Stimulated activated CD4-positive, alpha-beta T cell treated with anti-CD3 and anti-CD28 coated beads, Interleukin-15, amount 100 ng/mL, for 24 hours (primary cell): ENCODE measurements at regions not wholly inside any gene's neighbourhood (a gene's known extent, or its start where the extent isn't known, plus 50 kb on each side); places are given as distances from the start of the nearest gene placed in this dataset.
"Not testable (repeated sequence)": the region's sequence is repeated elsewhere in the genome, so short reads cannot be mapped to it uniquely, and the experiment has no call there.

Experiments used
- DNase-seq: peaks from one replicate; pipeline ENCODE4 v3.0.0-alpha.2; 2020

- no peak for DNase-seq
Observed at GRCh38 chr3:177249203-177249602, 51.9 kb upstream of the TBL1XR1 start.

GRCh38 chr3:177250151-177250550 is 52.9 kb upstream of the TBL1XR1 start:
- DNase-seq = no peak

GRCh38 chr3:177251755-177252154 is 54.5 kb upstream of the TBL1XR1 start:
- DNase-seq = no peak

DNA sequence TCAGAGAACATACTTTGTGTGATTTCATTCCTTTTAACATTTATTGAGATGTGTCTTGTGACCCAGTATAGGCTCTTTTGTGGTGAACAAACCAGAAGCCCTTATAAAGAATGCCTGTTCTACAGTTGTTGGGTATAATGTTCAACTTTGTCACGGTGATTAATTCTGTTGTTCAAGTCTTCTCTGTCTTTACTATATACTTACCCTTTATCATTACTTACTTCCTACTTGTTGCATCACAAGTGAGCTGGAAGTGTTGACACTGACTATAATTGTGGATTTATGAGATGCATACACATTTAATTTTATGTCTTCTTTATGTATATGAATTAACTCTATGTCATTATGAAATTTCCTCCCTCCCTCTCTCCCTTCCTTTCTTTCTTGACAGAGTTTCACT is 59.7 kb upstream of the TBL1XR1 start:
- no peak for DNase-seq

DNA sequence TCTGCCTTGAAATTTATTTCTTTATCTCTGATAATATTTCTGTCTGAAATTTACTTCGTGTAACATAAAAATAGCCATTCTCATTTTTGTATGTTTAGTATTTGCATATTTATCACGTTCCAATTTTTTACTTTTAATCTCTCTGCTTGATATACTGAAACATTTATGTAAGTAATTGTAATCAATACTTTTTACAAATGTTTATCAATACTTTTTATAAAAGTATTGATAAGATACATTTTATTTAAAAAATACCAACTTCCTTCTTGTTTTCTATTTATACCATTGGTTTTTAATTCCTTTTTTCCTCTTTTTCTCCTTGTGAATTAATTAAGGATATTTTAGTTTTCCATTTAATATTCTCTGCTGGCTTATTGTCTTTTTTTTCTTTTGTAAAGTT is 60.3 kb upstream of the TBL1XR1 start:
- DNase-seq = no peak

- DNase-seq = no peak
Observed at GRCh38 chr3:177262396-177262795, 65.1 kb upstream of the TBL1XR1 start.

GRCh38 chr3:177263615-177264368 is 66.5 kb upstream of the TBL1XR1 start:
- no peak for DNase-seq

GRCh38 chr3:177271811-177272501 is 74.7 kb upstream of the TBL1XR1 start:
- not testable (repeated sequence) for DNase-seq

GRCh38 chr3:177278016-177278415 is 80.7 kb upstream of the TBL1XR1 start:
- no peak for DNase-seq

DNA sequence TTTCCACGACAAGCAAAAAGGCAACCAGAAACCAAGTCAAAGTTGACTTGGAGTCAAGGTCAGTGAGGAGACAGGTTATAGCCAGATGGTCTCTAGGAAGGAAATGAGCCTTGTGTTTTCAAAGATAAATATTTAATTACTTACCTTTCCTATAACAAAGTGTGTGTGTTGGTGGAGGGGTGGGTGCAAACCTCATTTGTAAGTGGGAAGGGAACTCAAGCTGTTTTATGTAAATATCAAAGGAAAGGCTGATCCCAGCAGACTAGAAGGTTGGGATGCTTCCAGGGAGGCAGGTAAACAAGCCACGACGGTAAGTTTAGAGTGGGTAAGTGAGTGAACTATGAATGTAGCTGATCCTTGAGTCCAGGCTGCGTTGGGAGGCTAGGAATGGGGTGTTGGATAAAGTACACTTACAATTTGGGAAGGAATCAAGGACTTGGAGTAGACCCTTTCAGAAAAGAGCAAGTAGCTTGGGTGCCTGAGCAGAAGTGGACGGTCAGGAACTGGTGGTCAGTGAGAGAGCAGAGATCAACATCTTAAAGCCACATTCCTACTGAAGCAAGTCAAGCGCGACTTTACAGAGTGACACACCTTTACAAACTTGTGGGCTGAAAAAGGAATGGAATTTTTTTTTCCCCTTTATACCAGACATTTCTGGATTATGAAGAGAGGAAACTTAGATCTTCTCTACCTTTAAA is 82.0 kb upstream of the TBL1XR1 start:
- DNase-seq = no peak

- peak; percentile 9 for DNase-seq
Observed at GRCh38 chr3:177281292-177282118, 84.2 kb upstream of the TBL1XR1 start.

DNA sequence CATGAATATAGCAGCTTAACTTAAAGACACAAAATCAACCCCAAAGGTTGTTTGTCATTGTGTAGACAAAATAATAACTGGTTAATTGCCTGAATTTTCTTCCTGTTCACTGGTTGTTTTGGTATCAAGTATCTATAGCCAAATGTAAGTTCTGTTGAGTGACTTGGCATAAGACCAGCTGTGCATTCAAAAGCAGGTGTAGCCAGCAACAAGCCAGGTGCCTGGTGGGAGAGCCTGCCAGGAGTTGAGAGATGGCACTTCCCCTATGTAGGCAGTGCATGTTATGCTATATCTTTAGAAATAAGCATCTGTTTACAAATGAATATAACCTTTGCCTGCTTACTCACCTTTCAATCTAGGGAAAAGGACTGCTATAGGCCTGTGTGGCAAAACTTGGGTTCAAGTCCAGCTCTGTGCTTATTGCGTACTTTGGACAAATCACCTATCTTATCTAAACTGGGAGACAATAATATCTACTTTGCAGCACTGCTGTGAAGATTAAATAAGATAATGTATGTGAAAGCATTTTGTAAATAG is 84.9 kb upstream of the TBL1XR1 start:
- DNase-seq = no peak

DNA sequence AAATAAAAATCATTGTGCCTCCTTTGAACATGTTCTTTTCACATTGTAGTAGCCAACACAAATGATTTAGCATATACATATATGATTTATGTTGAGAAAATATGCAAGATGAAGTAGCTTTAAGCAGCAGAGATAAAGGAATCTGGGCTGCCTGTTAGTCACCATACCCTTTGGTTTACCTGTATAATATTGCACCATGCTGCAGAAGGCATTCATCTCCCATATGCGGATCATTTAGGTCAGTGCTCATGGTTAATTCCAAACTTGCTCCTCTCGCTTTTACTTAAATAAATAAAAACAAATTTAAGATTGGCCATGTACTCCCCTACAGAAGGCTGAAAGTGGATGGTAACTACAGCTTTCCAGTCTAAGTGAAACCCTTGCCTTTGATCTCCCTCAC is 86.7 kb upstream of the TBL1XR1 start:
- DNase-seq = no peak

DNA sequence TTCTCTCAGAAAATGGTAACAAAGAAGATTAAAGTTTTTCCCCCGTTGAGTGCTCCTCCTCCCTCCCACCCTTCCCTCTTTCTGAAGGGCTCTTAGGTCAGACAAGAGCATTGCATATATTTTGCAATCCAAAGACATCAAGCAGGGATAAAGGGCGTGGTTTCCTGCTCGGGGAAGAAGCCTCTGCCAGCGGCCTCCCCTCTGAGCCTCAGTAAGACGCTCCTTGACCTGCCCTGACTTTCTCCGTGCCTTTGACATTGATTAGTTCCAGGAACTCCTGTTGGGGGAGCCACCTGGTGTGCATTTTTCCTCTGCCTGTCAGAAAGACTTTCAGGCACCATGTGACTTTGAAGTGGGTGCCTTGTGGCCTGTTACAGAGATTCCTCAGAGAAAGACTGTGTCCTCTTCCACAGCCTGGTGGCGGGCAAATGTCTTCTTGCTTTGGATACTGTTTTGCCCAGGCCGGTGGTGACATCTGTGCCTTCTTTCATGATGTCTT is 87.2 kb upstream of the TBL1XR1 start:
- DNase-seq = peak; percentile 46

DNA sequence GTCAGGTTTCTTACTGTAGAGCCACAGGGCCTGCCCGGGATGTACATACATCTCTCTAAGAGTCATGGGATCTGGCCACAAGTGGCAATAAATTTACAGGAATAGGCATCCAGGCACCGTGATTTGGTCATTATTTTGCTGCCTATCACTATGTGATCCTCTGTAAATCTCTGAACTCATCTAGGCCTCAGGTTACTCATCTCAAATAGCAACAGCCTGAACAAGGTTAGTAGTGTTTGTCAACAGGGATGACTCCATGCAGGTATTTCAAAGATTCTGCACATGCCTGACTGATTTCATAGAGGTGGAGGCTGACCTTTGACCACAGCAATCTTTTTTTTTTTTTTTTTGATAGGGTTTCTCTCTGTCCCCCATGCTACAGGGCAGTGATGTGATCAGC is 88.8 kb upstream of the TBL1XR1 start:
- DNase-seq = no peak

DNA sequence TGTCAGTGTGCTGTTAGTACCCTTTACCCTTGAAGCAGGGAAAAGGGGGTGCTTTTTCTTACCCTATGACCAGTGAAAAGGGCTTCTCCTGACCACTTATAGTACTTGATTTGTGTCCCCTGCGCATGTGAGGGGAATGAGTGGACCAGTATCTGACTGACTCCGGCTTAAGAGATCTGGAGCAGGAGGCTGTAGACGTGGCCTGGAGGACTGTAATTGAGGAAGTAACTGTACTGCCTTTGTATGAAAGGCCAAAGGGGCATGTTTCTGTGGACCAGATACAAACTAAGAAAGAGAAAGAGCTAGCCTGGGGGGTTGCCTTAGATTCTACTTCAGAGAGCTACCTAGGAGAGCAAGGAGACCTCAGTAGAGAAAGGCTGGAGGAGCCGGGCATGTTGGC is 89.9 kb upstream of the TBL1XR1 start:
- DNase-seq = no peak

GRCh38 chr3:177290633-177291032 is 93.4 kb upstream of the TBL1XR1 start:
- DNase-seq = no peak

DNA sequence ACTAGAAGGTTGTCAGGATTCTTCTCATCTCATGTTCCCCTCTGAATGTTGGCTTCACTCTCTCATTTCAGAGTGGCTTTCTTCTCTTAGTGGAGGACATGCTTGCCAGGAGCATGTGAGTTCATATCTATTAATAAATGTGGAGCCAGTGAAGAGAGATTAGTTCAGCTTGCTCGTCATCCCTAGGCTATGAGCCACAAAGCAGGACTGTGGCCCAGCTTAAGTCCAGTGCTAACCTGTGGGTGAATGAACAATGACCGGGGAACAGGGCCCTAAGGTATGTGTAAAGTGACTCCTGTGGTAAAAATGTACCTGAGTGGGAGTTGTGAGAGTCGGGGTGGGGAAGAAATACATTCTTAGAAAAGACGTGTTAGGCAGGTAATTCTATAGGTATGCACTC is 96.9 kb upstream of the TBL1XR1 start:
- no peak for DNase-seq

DNA sequence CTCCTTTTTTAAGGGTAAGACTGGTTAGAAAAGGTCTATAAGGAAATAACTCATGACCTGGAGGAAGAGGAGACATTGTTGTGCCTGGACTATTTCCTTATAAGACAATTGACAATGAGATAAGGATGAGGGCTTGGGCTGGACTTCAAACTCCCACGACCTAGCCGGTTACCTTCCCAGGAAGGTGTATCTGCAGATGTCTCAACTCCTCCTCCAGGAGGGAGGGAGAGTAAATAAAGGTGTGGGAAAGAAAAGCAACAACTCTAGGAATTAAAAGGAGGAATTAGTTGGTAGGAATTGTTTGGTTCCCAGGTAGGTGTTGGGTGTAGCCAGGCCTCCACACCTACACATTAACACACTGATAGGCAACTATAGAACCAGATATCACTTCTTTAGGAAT is 97.8 kb upstream of the TBL1XR1 start:
- DNase-seq = no peak

- no peak for DNase-seq
Observed at GRCh38 chr3:177299250-177299649, 102.0 kb upstream of the TBL1XR1 start.

DNA sequence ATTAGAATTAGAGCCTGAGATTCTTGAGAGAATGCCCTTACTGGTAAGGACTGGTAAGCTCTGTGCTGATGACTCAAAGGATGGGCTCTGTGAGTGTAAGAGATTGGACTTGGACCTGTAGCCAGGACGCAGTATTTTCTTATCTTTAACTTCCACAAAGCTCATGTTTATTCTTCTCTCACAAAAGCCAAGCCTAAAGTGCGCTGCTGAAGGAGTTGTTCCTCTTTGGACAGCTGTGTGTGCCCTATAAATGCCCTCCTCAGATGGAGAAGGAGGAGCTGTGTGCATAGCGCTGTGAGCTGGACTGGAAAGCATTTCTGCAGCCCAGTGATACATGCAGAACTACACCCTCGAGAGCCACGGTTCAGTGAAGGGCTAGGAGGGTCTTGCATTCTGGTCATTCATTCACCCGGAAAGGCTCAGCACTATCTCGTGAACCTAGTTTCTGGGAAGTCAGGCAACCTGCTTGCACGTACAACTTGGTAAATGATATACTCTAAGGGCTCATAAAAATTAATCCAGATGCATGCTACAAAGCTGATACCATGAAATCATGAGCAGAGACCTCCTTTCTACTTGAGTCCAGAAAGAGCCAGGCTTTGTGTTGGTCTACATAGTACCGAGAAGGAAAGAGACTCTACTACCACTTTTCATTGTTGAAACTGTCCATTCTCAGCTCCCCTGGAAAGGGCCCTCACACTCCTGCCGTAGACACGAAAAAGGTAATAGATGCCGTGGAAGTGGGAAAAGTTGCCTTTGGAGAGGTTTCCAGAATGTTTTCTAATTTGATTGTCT is 103.0 kb upstream of the TBL1XR1 start:
- DNase-seq = no peak

GRCh38 chr3:177300842-177301241 is 103.6 kb upstream of the TBL1XR1 start:
- DNase-seq = no peak
